Renal cortical epithelial cell (primary cell): ENCODE measurements at regions not wholly inside any gene's neighbourhood (a gene's known extent, or its start where the extent isn't known, plus 50 kb on each side); places are given as distances from the start of the nearest gene placed in this dataset.
A peak's percentile ranks its signal among the peaks of the same experiment; 100 is the strongest.
"Not testable (repeated sequence)": the region's sequence is repeated elsewhere in the genome, so short reads cannot be mapped to it uniquely, and the experiment has no call there.

Source experiments
- DNase-seq: peaks from one replicate; pipeline ENCODE4 v3.0.0-alpha.2; 2011; ENCODE audit warnings: low read depth

DNA sequence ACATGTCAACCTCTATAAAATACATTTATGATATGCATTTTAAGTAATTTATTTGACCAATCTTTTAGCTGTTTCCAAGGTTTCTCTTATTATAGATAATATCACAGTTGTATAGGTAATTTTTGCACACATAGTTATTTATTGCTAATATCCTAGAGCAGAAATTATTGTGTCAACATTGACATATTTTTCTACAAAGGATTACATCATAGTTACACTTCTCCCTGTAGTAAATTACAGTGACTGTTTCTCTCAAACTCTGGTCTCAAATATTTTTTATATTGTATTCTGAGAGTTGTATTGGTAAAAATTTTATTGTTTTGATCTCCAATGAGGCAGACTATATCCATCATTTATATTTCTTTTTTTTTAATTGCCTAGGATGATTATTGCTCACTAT is 714.4 kb upstream of the CDH6 start:
- DNase-seq = no peak

DNA sequence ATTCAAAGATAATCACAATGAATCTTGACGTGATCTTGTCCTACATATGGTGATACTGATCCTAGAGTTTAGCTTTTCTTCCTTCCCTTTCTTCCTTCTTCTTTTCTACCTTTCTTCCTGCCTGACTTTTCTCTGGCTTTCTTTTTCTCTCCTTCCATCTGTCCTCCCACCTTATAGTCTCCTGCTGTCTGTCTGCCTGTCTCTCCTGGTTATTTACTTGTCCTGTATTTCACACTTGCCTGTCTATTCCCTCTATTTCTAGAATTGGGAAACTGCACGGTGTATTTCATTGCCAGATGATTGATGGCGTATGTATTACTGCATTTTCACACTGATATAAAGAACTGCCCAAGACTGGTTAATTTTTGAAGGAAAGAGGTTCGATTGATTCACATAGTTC is 718.1 kb upstream of the CDH6 start:
- DNase-seq = no peak

DNA sequence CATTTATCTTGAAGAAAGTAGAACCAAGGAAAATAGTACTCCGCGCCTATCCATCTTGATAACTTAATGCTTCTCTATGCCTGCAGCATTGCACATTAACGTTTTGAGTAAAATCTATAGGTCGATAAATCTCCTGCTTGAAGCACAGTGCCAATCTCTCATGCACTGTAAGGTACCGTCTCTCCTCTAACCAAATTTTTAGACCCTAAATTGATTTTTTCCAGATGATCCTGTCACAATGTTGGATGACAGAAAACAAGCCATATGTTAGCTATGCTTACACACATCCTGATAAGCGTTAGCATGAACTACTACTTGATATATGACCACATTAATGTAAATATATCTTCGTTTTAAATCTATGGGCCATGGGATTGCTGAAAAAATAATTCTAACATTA is 723.8 kb upstream of the CDH6 start:
- DNase-seq = no peak

DNA sequence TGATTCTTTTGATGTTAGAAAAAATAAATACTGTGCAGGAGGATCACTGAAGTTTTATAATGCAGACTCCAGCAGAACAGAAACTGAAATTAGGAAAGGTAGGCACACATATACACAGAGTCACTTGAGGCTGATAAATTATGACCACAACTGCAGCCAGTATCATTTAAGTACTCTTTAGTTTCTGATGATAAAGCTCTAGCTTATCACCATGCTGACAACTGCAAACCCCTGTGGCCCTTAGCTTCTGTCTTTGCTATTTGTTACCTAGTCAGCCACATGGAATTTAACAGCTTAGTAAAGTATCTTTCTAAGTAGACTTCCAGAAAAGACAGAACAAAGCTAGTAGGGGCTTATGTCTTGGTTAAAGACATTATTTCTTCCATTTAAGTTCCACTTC is 734.8 kb upstream of the CDH6 start:
- DNase-seq = no peak

DNA sequence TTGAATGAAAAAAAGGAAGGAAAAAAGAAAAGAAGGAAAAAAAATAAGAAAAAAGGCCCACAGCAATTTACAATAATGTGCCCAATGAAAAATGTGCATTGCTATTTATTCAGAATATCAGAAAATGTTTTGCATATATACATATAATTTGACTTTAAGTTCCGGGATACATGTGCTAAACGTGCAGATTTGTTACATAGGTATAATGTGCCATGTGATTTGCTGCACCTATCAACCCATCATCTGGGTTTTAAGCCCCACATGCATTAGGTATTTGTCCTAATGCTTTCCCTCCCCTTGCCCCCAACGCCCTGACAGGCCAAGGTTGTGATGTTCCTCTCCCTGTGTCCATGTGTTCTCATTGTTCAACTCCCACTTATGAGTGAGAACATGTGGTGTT is 738.0 kb upstream of the CDH6 start:
- not testable (repeated sequence) for DNase-seq

- DNase-seq = no peak
These were observed 740.3 kb upstream of the CDH6 start for GRCh38 chr5:30453168-30453567.

DNA sequence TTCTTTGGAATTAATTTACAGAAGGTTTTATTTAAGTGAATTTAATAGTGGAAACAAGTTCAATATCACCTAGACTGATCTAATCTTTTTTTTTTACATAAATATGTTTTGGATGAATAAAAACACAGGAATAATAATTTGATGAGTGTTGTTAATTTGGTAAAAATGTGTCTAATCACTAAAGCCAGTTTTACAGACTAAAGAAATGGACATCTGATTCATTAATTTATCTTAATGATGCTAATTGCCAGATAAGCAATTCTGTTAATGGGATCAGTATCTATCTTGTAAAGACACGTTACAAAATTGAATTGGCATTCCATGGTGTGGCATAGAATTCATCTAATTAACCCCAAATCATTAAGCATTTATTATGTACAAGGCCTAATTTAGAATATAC is 743.3 kb upstream of the CDH6 start:
- DNase-seq = no peak

GRCh38 chr5:30447431-30447830 is 746.1 kb upstream of the CDH6 start:
- no peak for DNase-seq

DNA sequence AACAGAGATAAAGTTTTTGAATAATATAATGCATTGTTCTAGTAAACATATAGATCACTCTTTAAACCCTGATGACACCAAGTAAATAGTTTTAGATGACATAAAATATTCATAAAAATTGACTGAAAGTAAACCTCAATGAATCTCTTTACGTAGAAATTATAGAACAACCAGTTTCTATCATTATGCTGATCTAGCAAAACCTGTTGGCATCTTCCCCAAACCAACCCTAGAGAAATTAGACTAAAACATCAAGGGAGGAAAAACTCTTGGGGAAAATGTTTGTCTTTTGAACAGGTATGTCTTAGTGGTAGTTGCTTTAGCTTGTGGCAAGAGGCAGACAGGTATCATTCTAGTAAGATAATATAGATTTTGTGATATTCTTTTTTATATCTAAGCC is 747.0 kb upstream of the CDH6 start:
- DNase-seq = no peak

- DNase-seq = no peak
These were observed 754.7 kb upstream of the CDH6 start for GRCh38 chr5:30438785-30439184.

DNA sequence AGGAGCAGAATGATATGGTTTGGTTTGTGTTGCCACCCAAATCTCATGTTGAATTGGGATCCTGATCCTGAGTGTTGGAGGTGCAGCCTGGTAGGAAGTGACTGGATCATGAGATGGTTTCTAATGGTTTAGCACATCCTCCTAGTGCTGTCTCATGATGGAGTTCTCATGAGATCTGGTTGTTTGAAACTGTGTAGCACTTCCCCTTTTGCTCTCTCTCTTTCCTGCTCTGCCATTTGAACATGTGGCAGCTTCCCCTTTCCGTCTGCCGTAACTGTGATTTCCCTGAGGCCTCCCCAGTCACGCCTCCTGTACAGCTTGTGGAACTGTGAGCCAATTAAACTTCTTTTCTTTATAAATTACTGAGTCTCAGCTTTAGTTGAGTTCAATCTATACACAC is 756.8 kb upstream of the CDH6 start:
- no peak for DNase-seq

- not testable (repeated sequence) for DNase-seq
These were observed 764.5 kb upstream of the CDH6 start for GRCh38 chr5:30428866-30429407.

DNA sequence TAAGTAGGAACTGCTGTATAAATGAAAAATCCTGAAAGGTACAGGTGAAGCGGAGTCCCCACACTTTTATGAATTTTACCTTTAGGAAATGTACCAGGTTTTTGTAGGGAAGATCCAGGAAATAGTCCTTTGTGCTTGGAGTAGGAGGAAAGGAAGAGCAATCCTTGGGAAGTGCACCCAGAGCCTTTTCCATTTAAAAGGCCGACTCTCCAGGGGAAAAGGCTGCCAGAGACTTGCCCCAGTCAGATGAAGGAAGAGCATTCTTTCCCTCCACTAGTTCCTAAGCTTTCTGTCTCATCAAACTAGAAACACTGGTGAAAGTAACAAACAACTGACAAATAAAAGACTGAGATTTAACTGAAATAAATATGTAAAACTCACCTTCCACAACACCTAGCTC is 779.4 kb upstream of the CDH6 start:
- no peak for DNase-seq

GRCh38 chr5:30413540-30413939 is 779.9 kb upstream of the CDH6 start:
- peak; percentile 18 for DNase-seq

GRCh38 chr5:30405821-30406220 is 787.7 kb upstream of the CDH6 start:
- peak; percentile 4 for DNase-seq

DNA sequence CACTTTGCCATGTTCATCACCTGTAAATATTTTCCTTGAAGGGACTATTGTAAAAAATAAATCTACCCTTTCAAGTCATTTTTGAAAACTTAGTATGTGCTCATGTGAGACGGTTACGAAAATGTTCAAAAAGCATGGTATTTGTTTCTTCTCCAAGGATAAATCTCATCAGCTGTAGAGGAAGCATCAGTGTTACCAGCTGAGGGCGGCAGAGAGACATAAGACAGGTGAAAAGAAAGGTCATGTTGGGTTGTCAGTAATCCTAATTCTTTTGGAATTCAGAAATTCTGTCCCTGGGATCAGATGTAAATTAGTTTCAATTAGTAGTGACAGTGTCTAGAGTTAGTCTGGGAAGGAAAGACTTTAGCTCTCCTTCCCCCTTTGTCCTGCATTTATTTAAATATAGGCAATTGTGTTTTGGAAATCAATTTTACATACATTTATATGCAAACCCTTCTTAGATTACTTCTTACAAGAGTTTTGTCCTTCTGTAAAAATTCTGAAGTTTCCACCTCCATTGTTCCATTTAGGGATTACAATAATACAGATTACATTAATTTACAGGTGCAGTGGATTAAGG is 791.9 kb upstream of the CDH6 start:
- DNase-seq = peak; percentile 54

DNA sequence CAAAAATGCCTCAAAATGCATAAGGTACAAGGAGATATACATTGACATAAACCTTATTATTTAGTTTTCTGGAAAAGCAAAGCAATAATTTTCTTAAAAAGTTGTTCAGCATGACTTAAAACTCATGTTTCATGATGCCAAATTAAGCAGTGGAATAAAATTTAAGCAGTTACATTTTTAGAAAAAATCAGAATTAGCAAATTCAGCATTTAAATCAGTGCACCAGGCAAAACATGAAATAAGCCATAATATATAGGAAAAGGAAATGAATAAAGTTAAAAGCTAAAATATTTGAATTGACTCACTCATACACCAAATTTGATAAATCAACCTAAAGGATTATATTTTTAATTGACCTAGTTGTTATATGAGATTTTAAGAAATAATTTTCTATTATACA is 795.1 kb upstream of the CDH6 start:
- DNase-seq = no peak

- DNase-seq = peak; percentile 22
These were observed 800.6 kb upstream of the CDH6 start for GRCh38 chr5:30392897-30393296.

GRCh38 chr5:30390095-30390494 is 803.4 kb upstream of the CDH6 start:
- peak; percentile 39 for DNase-seq

- DNase-seq = no peak
These were observed 805.4 kb upstream of the CDH6 start for GRCh38 chr5:30387974-30388632.

- DNase-seq = no peak
These were observed 807.7 kb upstream of the CDH6 start for GRCh38 chr5:30385754-30386153.

DNA sequence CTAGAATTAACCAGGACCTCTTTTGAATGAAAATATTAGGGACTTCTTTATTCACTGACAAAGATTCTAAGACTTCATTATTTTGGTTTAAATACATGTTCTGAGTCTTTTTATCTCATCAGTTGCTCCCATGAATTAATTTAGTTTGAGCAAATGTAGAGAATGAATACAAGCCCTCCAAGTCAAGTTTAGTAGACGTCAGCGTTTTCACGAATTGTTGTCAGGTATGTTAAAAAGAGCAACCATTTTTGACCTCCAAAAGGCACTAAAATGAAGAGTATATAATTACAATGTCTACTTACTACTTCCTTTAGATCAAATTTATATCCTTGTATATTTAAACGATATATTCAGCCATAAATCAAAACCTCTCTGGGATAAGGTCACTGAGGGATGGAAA is 809.3 kb upstream of the CDH6 start:
- no peak for DNase-seq

GRCh38 chr5:30380228-30380627 is 813.3 kb upstream of the CDH6 start:
- DNase-seq = no peak

GRCh38 chr5:30376848-30377247 is 816.6 kb upstream of the CDH6 start:
- no peak for DNase-seq
